Adrenal gland (tissue), 9 donors: ENCODE measurements at regions not wholly inside any gene's neighbourhood (a gene's known extent, or its start where the extent isn't known, plus 50 kb on each side); places are given as distances from the start of the nearest gene placed in this dataset.

ENCODE experiments used
- DNase-seq, 7 donors: peaks; one replicate each; pipeline ENCODE4 v3.0.0-alpha.2; 2019 to 2020
- H3K27ac ChIP-seq, 5 donors: fragments of 200-600 bp; sonication (generic) in 4 of 5; 1 replicate in 3 of 5; 2 replicates in 2 of 5; pipeline versions ENCODE4 v1.5.1 to v1.8.0; 2016 to 2020; ENCODE audit warnings: mild to moderate bottlenecking in 1 of 5
- H3K27me3 ChIP-seq: fragments of 200-600 bp; 2 replicates; pipeline ENCODE4 v1.8.0; 2021
- H3K36me3 ChIP-seq, 2 donors: fragments of 200-600 bp; replicated peaks in 1 of 2; 1 replicate in 1 of 2; 2 replicates in 1 of 2; pipeline versions ENCODE4 v1.5.1 to v1.8.0; 2018 to 2022
- H3K4me1 ChIP-seq, 2 donors: fragments of 200-600 bp; replicated peaks in 1 of 2; 1 replicate in 1 of 2; 2 replicates in 1 of 2; pipeline versions ENCODE4 v1.5.1 to v1.8.0; 2018 to 2021
- H3K4me3 ChIP-seq, 4 donors: fragments of 200-600 bp; sonication (generic) in 3 of 4; one replicate each; pipeline ENCODE4 v1.5.1; 2016 to 2018
- H3K9me3 ChIP-seq, 3 donors: fragments of 200-600 bp; sonication (generic) in 1 of 3; replicated peaks in 1 of 3; 1 replicate in 2 of 3; 2 replicates in 1 of 3; pipeline versions ENCODE4 v1.5.1 to v1.8.0; 2016 to 2021
- CTCF ChIP-seq, 6 experiments: fragments of 450-650 bp in 4 of 6; fragments of 200-600 bp in 2 of 6; sonication (generic) in 1 of 6; IDR thresholded peaks; 1 replicate in 5 of 6; 2 replicates in 1 of 6; pipeline versions ENCODE4 v1.5.1 to v1.8.0; 2016 to 2021; ENCODE audit warnings: antibody characterized with exemption in 6 of 6, mild to moderate bottlenecking in 2 of 6, moderate library complexity in 1 of 6
- POLR2A ChIP-seq, 2 donors: fragments of 450-650 bp; IDR thresholded peaks; one replicate each; pipeline ENCODE4 v1.6.1; 2017; ENCODE audit warnings: antibody characterized with exemption in 2 of 2, mild to moderate bottlenecking in 2 of 2, moderate library complexity in 1 of 2
- WGBS, 4 donors: extraction: QIAGEN DNeasy Blood & Tissue Kit in 2 of 4; methylation state at CpG; one replicate each; pipeline versions ENCODE4 v1.1.5 to v1.1.7; 2013 to 2017; 5-methylcytosine and 5-hydroxymethylcytosine counted together
- intact Hi-C, 2 donors: fragments of 100-400 bp; cut with DNase I; formaldehyde crosslinking; loops; one replicate each; pipeline versions ENCODE4 v1.14.1 to v1.15.0; 2022 to 2023
- donor health status: healthy with polysubstance abuse.
- donor health status: Bipolar disorder and iron deficiency.
- donor health status: DM: yes; HTN: yes; CAD: no.
- donor health status: DM: no; HTN: no; CAD: no.
- donor health status: DM: no; HTN: no; CAD: no.

GRCh38 chr5:82854956-82855355 lies 222.2 kb downstream of the TMEM167A start:
- Histone ChIP-seq H3K4me3 (no peak overlapping the region), H3K9me3 (no peaks in the 10 kb centered on the region), H3K36me3 (no peaks in the 10 kb centered on the region), H3K4me1 (peaks cover 0 to 11% of the 10 kb centered on the region in 2 donors), H3K27ac (no peak overlapping the region), H3K27me3 (no peaks in the 10 kb centered on the region)
- DNase-seq = no peak
- 89 to 94% (median 91%) methylated on average over 3 of the region's 3 CpGs for WGBS, 4 donors
- intact Hi-C loops = no loop called here
- TF ChIP-seq CTCF (IDR thresholded peaks at IDR 0.05) (no peak), POLR2A (IDR thresholded peaks at IDR 0.05) (no peak)

GRCh38 chr5:82851471-82851870 lies 225.7 kb downstream of the TMEM167A start:
- TF ChIP-seq POLR2A (IDR thresholded peaks at IDR 0.05) (no peak), CTCF (IDR thresholded peaks at IDR 0.05) (no peak)
- Histone ChIP-seq H3K4me1 (no peaks in the 10 kb centered on the region), H3K4me3 (no peak overlapping the region), H3K36me3 (no peaks in the 10 kb centered on the region), H3K9me3 (no peaks in the 10 kb centered on the region), H3K27ac (no peak overlapping the region), H3K27me3 (no peaks in the 10 kb centered on the region)
- intact Hi-C loops = no loop called here
- WGBS, 4 donors = 83 to 88% (median 86%) methylated on average over 3 of the region's 3 CpGs
- no peak for DNase-seq

GRCh38 chr5:82850393-82850792 lies 226.8 kb downstream of the TMEM167A start:
- no peaks in the 10 kb centered on the region for H3K27me3 ChIP-seq
- H3K9me3 ChIP-seq = no peaks in the 10 kb centered on the region
- H3K4me1 ChIP-seq = no peaks in the 10 kb centered on the region
- H3K27ac ChIP-seq = no peak overlapping the region
- 88 to 99% (median 95%) methylated on average over 2 of the region's 2 CpGs for WGBS, 4 donors
- no peaks in the 10 kb centered on the region for H3K36me3 ChIP-seq
- DNase-seq = no peak
- intact Hi-C loops = no loop called here
- H3K4me3 ChIP-seq = no peak overlapping the region
- TF ChIP-seq CTCF (IDR thresholded peaks at IDR 0.05) = no peak
- no peak for TF ChIP-seq POLR2A (IDR thresholded peaks at IDR 0.05)

GRCh38 chr5:82849885-82850284 lies 227.3 kb downstream of the TMEM167A start:
- Histone ChIP-seq H3K27me3 (no peaks in the 10 kb centered on the region), H3K27ac (no peak overlapping the region), H3K9me3 (no peaks in the 10 kb centered on the region), H3K4me1 (no peaks in the 10 kb centered on the region), H3K36me3 (no peaks in the 10 kb centered on the region), H3K4me3 (no peak overlapping the region)
- intact Hi-C loops = no loop called here
- TF ChIP-seq POLR2A (IDR thresholded peaks at IDR 0.05) (no peak), CTCF (IDR thresholded peaks at IDR 0.05) (no peak)
- DNase-seq = no peak
